ENCODE measurements at regions not wholly inside any gene's neighbourhood (a gene's known extent, or its start where the extent isn't known, plus 50 kb on each side); places are given as distances from the start of the nearest gene placed in this dataset.

- TF ChIP-seq CTCF (IDR thresholded peaks at IDR 0.05) (no peak), POLR2A (IDR thresholded peaks at IDR 0.05) (no peak)
These were observed 62.2 kb upstream of the KIF13A start for GRCh38 chr6:18049646-18050045.

Measured in lower leg skin (tissue), 3 donors.